ENCODE measurements at regions not wholly inside any gene's neighbourhood (a gene's known extent, or its start where the extent isn't known, plus 50 kb on each side); places are given as distances from the start of the nearest gene placed in this dataset.

- TF ChIP-seq POLR2A (IDR thresholded peaks at IDR 0.05; ENCODE audit: low read depth, low read length) (no peak), TAF1 (IDR thresholded peaks at IDR 0.05; ENCODE audit: borderline replicate concordance, low read depth, low read length) (no peak), POLR2AphosphoS5 (IDR thresholded peaks at IDR 0.05; ENCODE audit: low read depth, low read length) (no peak)
Measured at GRCh38 chr13:74768521-74769085, 634.4 kb upstream of the KLF12 start.

Measured in GM12892 (cell line).